Mammary epithelial cell (primary cell): ENCODE measurements at regions not wholly inside any gene's neighbourhood (a gene's known extent, or its start where the extent isn't known, plus 50 kb on each side); places are given as distances from the start of the nearest gene placed in this dataset.

Source experiments
- EZH2 ChIP-seq: IDR thresholded peaks from 2 replicates; pipeline ENCODE4 v1.6.1; 2012; ENCODE audit warnings: low read length, inconsistent platforms, borderline replicate concordance
- TF ChIP-seq, protein P1 (sequence below), 2 donors: IDR thresholded peaks in 1 of 2; conservative IDR thresholded peaks in 1 of 2; 2 replicates each; pipeline ENCODE4 v1.5.1; 2011 to 2012; ENCODE audit warnings: inconsistent platforms in 2 of 2, low read length in 2 of 2, mild to moderate bottlenecking in 2 of 2, control low read depth in 1 of 2, low read depth in 1 of 2; ENCODE audit not compliant: insufficient read depth in 1 of 2; ENCODE audit errors: extremely low read depth in 1 of 2

DNA sequence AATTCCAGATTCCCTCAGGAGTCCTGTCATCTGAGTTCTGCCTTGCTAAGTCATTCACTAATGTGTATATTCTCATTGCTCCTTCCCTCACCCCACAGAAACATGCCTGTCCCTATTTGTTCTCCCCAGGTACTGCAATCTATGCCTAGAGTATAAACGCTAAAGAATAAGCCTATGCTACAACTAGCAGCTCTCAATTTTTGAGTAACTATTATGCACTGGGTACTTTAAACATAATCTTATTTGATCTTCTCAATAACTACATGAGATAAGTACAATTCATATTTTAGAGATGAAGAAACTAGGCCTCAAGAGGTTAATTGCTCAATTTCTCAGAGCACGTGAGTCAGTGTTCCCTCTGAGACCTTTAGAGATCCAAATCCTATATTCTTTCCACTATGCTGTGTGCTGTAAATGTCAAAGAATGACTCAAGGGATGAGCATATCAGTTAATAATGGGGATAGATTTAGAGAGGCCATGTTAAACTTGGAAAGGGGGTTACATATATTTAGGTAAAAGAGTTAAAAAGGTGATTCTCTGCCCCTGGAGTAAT is 423.8 kb upstream of the ADGRB3 start:
- TF ChIP-seq, protein P1, sequence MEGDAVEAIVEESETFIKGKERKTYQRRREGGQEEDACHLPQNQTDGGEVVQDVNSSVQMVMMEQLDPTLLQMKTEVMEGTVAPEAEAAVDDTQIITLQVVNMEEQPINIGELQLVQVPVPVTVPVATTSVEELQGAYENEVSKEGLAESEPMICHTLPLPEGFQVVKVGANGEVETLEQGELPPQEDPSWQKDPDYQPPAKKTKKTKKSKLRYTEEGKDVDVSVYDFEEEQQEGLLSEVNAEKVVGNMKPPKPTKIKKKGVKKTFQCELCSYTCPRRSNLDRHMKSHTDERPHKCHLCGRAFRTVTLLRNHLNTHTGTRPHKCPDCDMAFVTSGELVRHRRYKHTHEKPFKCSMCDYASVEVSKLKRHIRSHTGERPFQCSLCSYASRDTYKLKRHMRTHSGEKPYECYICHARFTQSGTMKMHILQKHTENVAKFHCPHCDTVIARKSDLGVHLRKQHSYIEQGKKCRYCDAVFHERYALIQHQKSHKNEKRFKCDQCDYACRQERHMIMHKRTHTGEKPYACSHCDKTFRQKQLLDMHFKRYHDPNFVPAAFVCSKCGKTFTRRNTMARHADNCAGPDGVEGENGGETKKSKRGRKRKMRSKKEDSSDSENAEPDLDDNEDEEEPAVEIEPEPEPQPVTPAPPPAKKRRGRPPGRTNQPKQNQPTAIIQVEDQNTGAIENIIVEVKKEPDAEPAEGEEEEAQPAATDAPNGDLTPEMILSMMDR (conservative IDR thresholded peaks at IDR 0.05 in 1 of 2, IDR thresholded peaks at IDR 0.05 in 1 of 2; ENCODE audit: extremely low read depth in 1 of 2, insufficient read depth in 1 of 2, low read depth in 1 of 2, low read length in 2 of 2): no peak
- no peak for TF ChIP-seq EZH2
